H1 (cell line): ENCODE measurements at regions not wholly inside any gene's neighbourhood (a gene's known extent, or its start where the extent isn't known, plus 50 kb on each side); places are given as distances from the start of the nearest gene placed in this dataset.

Source experiments
- CTCF ChIA-PET: fragments of 300-600 bp; sonication (Branson Sonifier 250); formaldehyde crosslinking; loops from one replicate; lab custom pipeline; 2021; ENCODE audit not compliant: partially characterized antibody; lab: Charles Lee
- POLR2A ChIA-PET: fragments of 300-600 bp; sonication (Branson Sonifier 250); formaldehyde crosslinking; loops from one replicate; lab custom pipeline; 2021; ENCODE audit warnings: inconsistent platforms; ENCODE audit not compliant: partially characterized antibody; lab: Charles Lee
- DNase-seq, 2 experiments: peaks; one replicate each; pipeline versions ENCODE4 v3.0.0 to v3.0.0-alpha.2; 2010 to 2022; ENCODE audit warnings: low spot score in 2 of 2, low read depth in 1 of 2, mixed read lengths in 1 of 2
- FAIRE-seq: peaks from 2 replicates; lab custom pipeline; 2011; peaks lifted over from hg19 to GRCh38; lab: Jason Lieb, UNC
- H2AFZ ChIP-seq: 2 replicates; pipeline ENCODE4 v1.8.1; 2012; ENCODE audit warnings: low read length, inconsistent platforms
- H2AK5ac ChIP-seq: 2 replicates; pipeline ENCODE4 v1.6.1; 2013; ENCODE audit warnings: low read depth, low read length
- H2BK120ac ChIP-seq: replicated peaks from 2 replicates; pipeline ENCODE3; 2013; ENCODE audit warnings: low read depth, low read length, inconsistent platforms
- H2BK12ac ChIP-seq: 2 replicates; pipeline ENCODE4 v1.6.1; 2013; ENCODE audit warnings: low read depth, low read length
- H2BK15ac ChIP-seq: 2 replicates; pipeline ENCODE4 v1.6.1; 2013; ENCODE audit warnings: low read length
- H2BK20ac ChIP-seq: 2 replicates; pipeline ENCODE4 v1.6.1; 2013; ENCODE audit warnings: low read length
- H2BK5ac ChIP-seq: 2 replicates; pipeline ENCODE4 v1.6.1; 2013; ENCODE audit warnings: low read depth, low read length
- H3K14ac ChIP-seq: 2 replicates; pipeline ENCODE4 v1.6.1; 2013; ENCODE audit warnings: inconsistent platforms; ENCODE audit not compliant: insufficient read length
- H3K18ac ChIP-seq: 2 replicates; pipeline ENCODE4 v1.6.1; 2013; ENCODE audit warnings: low read length; ENCODE audit errors: extremely low read depth
- H3K23ac ChIP-seq: 2 replicates; pipeline ENCODE4 v1.6.1; 2013; ENCODE audit warnings: inconsistent platforms; ENCODE audit not compliant: insufficient read length
- H3K23me2 ChIP-seq: 2 replicates; pipeline ENCODE4 v1.6.1; 2013; ENCODE audit warnings: low read depth, low read length
- H3K27ac ChIP-seq: 2 replicates; pipeline ENCODE4 v1.6.1; 2011; ENCODE audit warnings: low read depth, low read length, inconsistent platforms
- H3K27me3 ChIP-seq, 4 experiments: replicated peaks in 1 of 4; 1 replicate in 1 of 4; 2 replicates in 3 of 4; pipeline versions ENCODE4 v1.6.1 to v1.8.1; 2011 to 2013; ENCODE audit warnings: low read length in 3 of 4, mild to moderate bottlenecking in 3 of 4, inconsistent platforms in 2 of 4, mixed read lengths in 2 of 4, moderate library complexity in 1 of 4; ENCODE audit not compliant: control insufficient read depth in 3 of 4, insufficient read depth in 3 of 4; ENCODE audit errors: extremely low read depth in 1 of 4
- H3K36me3 ChIP-seq, 4 experiments: 2 replicates each; pipeline versions ENCODE4 v1.6.1 to v1.8.1; 2011 to 2013; ENCODE audit warnings: mild to moderate bottlenecking in 4 of 4, low read length in 3 of 4, moderate library complexity in 2 of 4, control low read depth in 1 of 4, inconsistent platforms in 1 of 4; ENCODE audit not compliant: insufficient read depth in 4 of 4, control insufficient read depth in 2 of 4
- H3K4ac ChIP-seq: replicated peaks from 2 replicates; pipeline ENCODE3; 2013; ENCODE audit warnings: low read length, low read depth, mixed read lengths, inconsistent platforms; ENCODE audit not compliant: insufficient read length
- H3K4me1 ChIP-seq, 4 experiments: replicated peaks in 1 of 4; 1 replicate in 1 of 4; 2 replicates in 3 of 4; pipeline versions ENCODE4 v1.6.1 to v1.8.1; 2011 to 2013; ENCODE audit warnings: low read length in 3 of 4, inconsistent platforms in 2 of 4, mixed read lengths in 1 of 4; ENCODE audit not compliant: insufficient read depth in 4 of 4, control insufficient read depth in 3 of 4
- H3K4me2 ChIP-seq, 2 experiments: 2 replicates each; pipeline versions ENCODE4 v1.6.1 to v1.8.1; 2011 to 2013; ENCODE audit warnings: low read depth in 2 of 2, low read length in 2 of 2, control low read depth in 1 of 2, inconsistent platforms in 1 of 2, mild to moderate bottlenecking in 1 of 2; ENCODE audit not compliant: insufficient read depth in 1 of 2
- H3K4me3 ChIP-seq, 4 experiments: fragments of 200-600, 300-600 bp in 1 of 4; sonication (generic), shearing (Covaris generic), sonication (Bioruptor Twin) in 1 of 4; 2 replicates each; pipeline versions ENCODE4 v1.5.1 to v1.8.1; 2011 to 2016; ENCODE audit warnings: low read length in 4 of 4, low read depth in 3 of 4, control low read depth in 2 of 4, inconsistent platforms in 2 of 4, mild to moderate bottlenecking in 2 of 4, mixed read lengths in 1 of 4, moderate library complexity in 1 of 4; ENCODE audit not compliant: insufficient read depth in 2 of 4; ENCODE audit errors: extremely low read depth in 1 of 4
- H3K56ac ChIP-seq: replicated peaks from 2 replicates; pipeline ENCODE3; 2013; ENCODE audit warnings: low read depth, mild to moderate bottlenecking, mixed read lengths, low read length, inconsistent platforms; ENCODE audit not compliant: insufficient read length
- H3K79me1 ChIP-seq: 2 replicates; pipeline ENCODE4 v1.6.1; 2013; ENCODE audit warnings: low read depth, low read length, control low read depth
- H3K79me2 ChIP-seq, 2 experiments: 2 replicates each; pipeline versions ENCODE4 v1.6.1 to v1.8.1; 2012 to 2013; ENCODE audit warnings: low read length in 2 of 2, mild to moderate bottlenecking in 2 of 2, inconsistent platforms in 1 of 2; ENCODE audit not compliant: insufficient read depth in 2 of 2, control insufficient read depth in 1 of 2
- H3K9ac ChIP-seq, 4 experiments: replicated peaks in 1 of 4; 1 replicate in 1 of 4; 2 replicates in 3 of 4; pipeline versions ENCODE4 v1.6.1 to v1.8.1; 2011 to 2013; ENCODE audit warnings: low read depth in 3 of 4, low read length in 3 of 4, control low read depth in 2 of 4, mild to moderate bottlenecking in 2 of 4, moderate library complexity in 2 of 4, inconsistent platforms in 1 of 4; ENCODE audit errors: extremely low read depth in 1 of 4
- H3K9me3 ChIP-seq, 2 experiments: 2 replicates each; pipeline versions ENCODE4 v1.6.1 to v1.8.1; 2012 to 2013; ENCODE audit warnings: mild to moderate bottlenecking in 2 of 2, moderate library complexity in 2 of 2, control low read depth in 1 of 2, inconsistent platforms in 1 of 2, low read depth in 1 of 2, low read length in 1 of 2, mixed read lengths in 1 of 2; ENCODE audit not compliant: insufficient read depth in 2 of 2
- H4K20me1 ChIP-seq, 2 experiments: replicated peaks in 1 of 2; 2 replicates each; pipeline versions ENCODE3 to v1.8.1; 2011 to 2013; ENCODE audit warnings: inconsistent platforms in 2 of 2, low read length in 2 of 2, mild to moderate bottlenecking in 1 of 2; ENCODE audit not compliant: insufficient read depth in 2 of 2, control insufficient read depth in 1 of 2
- H4K5ac ChIP-seq: 2 replicates; pipeline ENCODE4 v1.6.1; 2013; ENCODE audit warnings: low read length, low read depth, mixed read lengths, inconsistent platforms; ENCODE audit not compliant: insufficient read length
- H4K8ac ChIP-seq: 2 replicates; pipeline ENCODE4 v1.8.0; 2013; ENCODE audit warnings: mild to moderate bottlenecking, moderate library complexity, low read length, inconsistent platforms; ENCODE audit not compliant: insufficient read depth; ENCODE audit errors: extremely low read depth
- H4K91ac ChIP-seq: replicated peaks from 2 replicates; pipeline ENCODE3; 2013; ENCODE audit warnings: low read length, mixed read lengths, inconsistent platforms; ENCODE audit not compliant: insufficient read length
- CREB1 ChIP-seq: IDR thresholded peaks from 2 replicates; pipeline ENCODE4 v1.6.1; 2012; ENCODE audit warnings: inconsistent platforms
- EZH2 ChIP-seq: fragments of 200-600 bp; sonication (generic); IDR thresholded peaks from 2 replicates; pipeline ENCODE4 v1.7.1; 2012; ENCODE audit warnings: low read depth, mild to moderate bottlenecking, moderate library complexity, low read length, inconsistent platforms; ENCODE audit not compliant: severe bottlenecking
- FOSL1 ChIP-seq: IDR thresholded peaks from 2 replicates; pipeline ENCODE4 v1.6.1; 2011; ENCODE audit warnings: mild to moderate bottlenecking, low read depth, low read length, moderate library complexity; ENCODE audit not compliant: insufficient read depth
- GABPA ChIP-seq: IDR thresholded peaks from 2 replicates; pipeline ENCODE4 v1.6.1; 2011; ENCODE audit warnings: mild to moderate bottlenecking, low read length, moderate library complexity, borderline replicate concordance; ENCODE audit not compliant: insufficient read depth
- JUND ChIP-seq: IDR thresholded peaks from 2 replicates; pipeline ENCODE4 v1.6.1; 2011; ENCODE audit warnings: mild to moderate bottlenecking, improper control_type of control experiment, low read length
- KDM5A ChIP-seq: fragments of 200-600 bp; IDR thresholded peaks from 2 replicates; pipeline ENCODE4 v1.7.1; 2012; ENCODE audit warnings: mild to moderate bottlenecking, low read length, inconsistent platforms, mixed read lengths
- POLR2AphosphoS5 ChIP-seq: IDR thresholded peaks from 2 replicates; pipeline ENCODE4 v1.6.1; 2011; ENCODE audit warnings: low read depth, low read length
- RXRA ChIP-seq: IDR thresholded peaks from 2 replicates; pipeline ENCODE4 v1.6.1; 2011; ENCODE audit warnings: low read depth, mild to moderate bottlenecking, low read length, moderate library complexity; ENCODE audit not compliant: insufficient read depth
- SIX5 ChIP-seq: IDR thresholded peaks from 2 replicates; pipeline ENCODE4 v1.6.1; 2011; ENCODE audit warnings: mild to moderate bottlenecking, low read depth, low read length
- TAF1 ChIP-seq: IDR thresholded peaks from 2 replicates; pipeline ENCODE4 v1.6.1; 2011; ENCODE audit warnings: mild to moderate bottlenecking, low read depth, low read length
- TEAD4 ChIP-seq: IDR thresholded peaks from 2 replicates; pipeline ENCODE4 v1.6.1; 2012; ENCODE audit warnings: low read depth, low read length, inconsistent platforms, mixed read lengths
- WGBS, 2 experiments: shearing (Covaris generic) in 1 of 2; methylation state at CpG; one replicate each; pipeline versions ENCODE4 v1.1.6 to v1.1.7; 2013 to 2015; ENCODE audit warnings: low lambda C conversion rate in 2 of 2, mixed read lengths in 2 of 2, inconsistent platforms in 1 of 2, low coverage in 1 of 2, missing lambda C conversion rate in 1 of 2; ENCODE audit not compliant: insufficient replicate concordance in 2 of 2, insufficient coverage in 1 of 2, insufficient read length in 1 of 2; ENCODE audit errors: extremely low coverage in 1 of 2, missing lambda C conversion rate in 1 of 2; 5-methylcytosine and 5-hydroxymethylcytosine counted together
- TF ChIP-seq, protein P1 (sequence below): IDR thresholded peaks from 2 replicates; pipeline ENCODE4 v1.6.1; 2012; ENCODE audit warnings: inconsistent platforms
- TF ChIP-seq, protein P2 (sequence below), 3 experiments: IDR thresholded peaks; 1 replicate in 2 of 3; 2 replicates in 1 of 3; pipeline versions ENCODE4 v1.5.1 to v1.6.1; 2011; ENCODE audit warnings: low read length in 3 of 3, mild to moderate bottlenecking in 3 of 3, inconsistent platforms in 2 of 3, low read depth in 1 of 3, moderate library complexity in 1 of 3; ENCODE audit not compliant: insufficient read depth in 1 of 3; ENCODE audit errors: control extremely low read depth in 1 of 3

DNA sequence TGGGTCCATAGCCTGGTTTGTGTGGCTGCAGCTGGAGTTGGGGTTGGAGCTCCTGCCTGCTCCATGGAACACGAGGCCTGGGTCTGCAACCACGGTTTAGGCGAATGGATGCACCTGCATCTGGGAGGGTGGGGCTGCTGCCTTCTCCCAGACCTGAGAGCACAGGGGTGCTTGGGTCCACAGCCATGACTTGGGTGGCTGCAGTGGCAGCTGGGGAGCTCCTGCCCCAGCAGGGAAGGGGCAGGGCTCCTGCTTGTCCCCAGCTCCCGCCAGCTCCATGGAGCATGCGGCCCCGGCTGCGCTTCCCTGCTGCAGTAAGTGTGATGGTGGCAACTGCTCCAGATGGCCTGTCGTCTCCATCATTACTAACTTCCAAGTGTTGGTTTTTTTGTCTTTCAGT, 571.1 kb upstream of the LRRN3 start:
- no peak for FAIRE-seq
- Histone ChIP-seq H3K9ac (no peak overlapping the region), H4K5ac (no peak overlapping the region), H3K9me3 (peaks cover 12 to 14% of the 10 kb centered on the region in 2 experiments; a peak in 2 of 4 replicates), H3K18ac (no peak overlapping the region), H3K4me2 (no peak overlapping the region), H3K27me3 (no peaks in the 10 kb centered on the region), H3K23ac (no peak overlapping the region), H3K79me1 (no peaks in the 10 kb centered on the region), H2AFZ (no peak overlapping the region), H3K79me2 (no peaks in the 10 kb centered on the region), H4K91ac (no peak overlapping the region), H4K20me1 (no peaks in the 10 kb centered on the region), H2AK5ac (no peak overlapping the region), H3K4me1 (no peaks in the 10 kb centered on the region), H3K4me3 (no peak overlapping the region), H3K23me2 (no peaks in the 10 kb centered on the region), H4K8ac (no peak overlapping the region; the same call in 1 of the 2 replicates), H3K14ac (no peak overlapping the region), H2BK12ac (no peak overlapping the region), H3K27ac (no peak overlapping the region), H3K36me3 (no peaks in the 10 kb centered on the region), H2BK20ac (no peak overlapping the region), H2BK5ac (no peak overlapping the region), H2BK120ac (no peak overlapping the region), H2BK15ac (no peak overlapping the region), H3K56ac (no peak overlapping the region), H3K4ac (no peak overlapping the region)
- WGBS, 2 experiments: 97% methylated on average over 7 of the region's 8 CpGs; no CpG with 5 or more reads in 1 of the 2 experiments
- no peak for DNase-seq
- POLR2A ChIA-PET: no interaction called here
- CTCF ChIA-PET: no interaction called here
- TF ChIP-seq FOSL1: no peak
- TF ChIP-seq, protein P1, sequence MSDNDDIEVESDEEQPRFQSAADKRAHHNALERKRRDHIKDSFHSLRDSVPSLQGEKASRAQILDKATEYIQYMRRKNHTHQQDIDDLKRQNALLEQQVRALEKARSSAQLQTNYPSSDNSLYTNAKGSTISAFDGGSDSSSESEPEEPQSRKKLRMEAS: no peak
- no peak for TF ChIP-seq TEAD4
- no peak for TF ChIP-seq KDM5A
- TF ChIP-seq SIX5: no peak
- no peak for TF ChIP-seq GABPA
- TF ChIP-seq EZH2: no peak
- no peak for TF ChIP-seq CREB1
- no peak for TF ChIP-seq RXRA
- TF ChIP-seq JUND: no peak
- TF ChIP-seq TAF1: no peak
- no peak for TF ChIP-seq POLR2AphosphoS5
- TF ChIP-seq, protein P2, sequence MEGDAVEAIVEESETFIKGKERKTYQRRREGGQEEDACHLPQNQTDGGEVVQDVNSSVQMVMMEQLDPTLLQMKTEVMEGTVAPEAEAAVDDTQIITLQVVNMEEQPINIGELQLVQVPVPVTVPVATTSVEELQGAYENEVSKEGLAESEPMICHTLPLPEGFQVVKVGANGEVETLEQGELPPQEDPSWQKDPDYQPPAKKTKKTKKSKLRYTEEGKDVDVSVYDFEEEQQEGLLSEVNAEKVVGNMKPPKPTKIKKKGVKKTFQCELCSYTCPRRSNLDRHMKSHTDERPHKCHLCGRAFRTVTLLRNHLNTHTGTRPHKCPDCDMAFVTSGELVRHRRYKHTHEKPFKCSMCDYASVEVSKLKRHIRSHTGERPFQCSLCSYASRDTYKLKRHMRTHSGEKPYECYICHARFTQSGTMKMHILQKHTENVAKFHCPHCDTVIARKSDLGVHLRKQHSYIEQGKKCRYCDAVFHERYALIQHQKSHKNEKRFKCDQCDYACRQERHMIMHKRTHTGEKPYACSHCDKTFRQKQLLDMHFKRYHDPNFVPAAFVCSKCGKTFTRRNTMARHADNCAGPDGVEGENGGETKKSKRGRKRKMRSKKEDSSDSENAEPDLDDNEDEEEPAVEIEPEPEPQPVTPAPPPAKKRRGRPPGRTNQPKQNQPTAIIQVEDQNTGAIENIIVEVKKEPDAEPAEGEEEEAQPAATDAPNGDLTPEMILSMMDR (IDR thresholded peaks at IDR 0.05; ENCODE audit: control extremely low read depth in 1 of 3, insufficient read depth in 1 of 3, low read depth in 1 of 3, low read length in 3 of 3): no peak
